Spleen (tissue), 7 donors: ENCODE measurements at regions not wholly inside any gene's neighbourhood (a gene's known extent, or its start where the extent isn't known, plus 50 kb on each side); places are given as distances from the start of the nearest gene placed in this dataset.

Experiments used
- CTCF ChIP-seq, 11 experiments: fragments of 200-600 bp in 7 of 11; fragments of 450-650 bp in 4 of 11; sonication (generic) in 4 of 11; IDR thresholded peaks in 8 of 11; conservative IDR thresholded peaks in 3 of 11; 1 replicate in 7 of 11; 2 replicates in 4 of 11; pipeline versions ENCODE4 v1.4.0 to v1.8.0; 2016 to 2021; ENCODE audit warnings: antibody characterized with exemption in 11 of 11, inconsistent platforms in 4 of 11, mild to moderate bottlenecking in 1 of 11
- POLR2A ChIP-seq, 3 donors: fragments of 450-650 bp; IDR thresholded peaks; one replicate each; pipeline ENCODE4 v1.5.1; 2017; ENCODE audit warnings: antibody characterized with exemption in 3 of 3, mild to moderate bottlenecking in 1 of 3
- donor health status: DM: no; HTN: no; CAD: no; lungs with moderate emphysema.
- donor health status: DM: no; HTN: no; CAD: no.
- donor health status: DM: no; HTN: no; CAD: no.

- TF ChIP-seq POLR2A (IDR thresholded peaks at IDR 0.05) (no peak), CTCF (IDR thresholded peaks at IDR 0.05 in 8 of 11, conservative IDR thresholded peaks at IDR 0.05 in 3 of 11) (no peak)
These were observed 213.3 kb upstream of the TGFBR2 start for GRCh38 chr3:30393079-30393478.
